HG02885 (cell line): ENCODE measurements at regions not wholly inside any gene's neighbourhood (a gene's known extent, or its start where the extent isn't known, plus 50 kb on each side); places are given as distances from the start of the nearest gene placed in this dataset.
A peak's percentile ranks its signal among the peaks of the same experiment; 100 is the strongest.

Experiments
- ATAC-seq: cut with Tn5 transposase; IDR thresholded peaks from one replicate; pipeline ENCODE4 v1.9.1; 2021; ENCODE audit warnings: mild to moderate bottlenecking; ENCODE audit not compliant: unreplicated experiment, poor library complexity

- no peak for ATAC-seq
These were observed 221.8 kb upstream of the SOX4 start for GRCh38 chr6:21371676-21372171.

GRCh38 chr6:21375151-21376116 is 218.1 kb upstream of the SOX4 start:
- ATAC-seq: peak; percentile 77

GRCh38 chr6:21377356-21377755 is 216.2 kb upstream of the SOX4 start:
- no peak for ATAC-seq

- no peak for ATAC-seq
These were observed 212.1 kb upstream of the SOX4 start for GRCh38 chr6:21381331-21381963.

GRCh38 chr6:21382821-21383449 is 210.6 kb upstream of the SOX4 start:
- ATAC-seq: no peak

DNA sequence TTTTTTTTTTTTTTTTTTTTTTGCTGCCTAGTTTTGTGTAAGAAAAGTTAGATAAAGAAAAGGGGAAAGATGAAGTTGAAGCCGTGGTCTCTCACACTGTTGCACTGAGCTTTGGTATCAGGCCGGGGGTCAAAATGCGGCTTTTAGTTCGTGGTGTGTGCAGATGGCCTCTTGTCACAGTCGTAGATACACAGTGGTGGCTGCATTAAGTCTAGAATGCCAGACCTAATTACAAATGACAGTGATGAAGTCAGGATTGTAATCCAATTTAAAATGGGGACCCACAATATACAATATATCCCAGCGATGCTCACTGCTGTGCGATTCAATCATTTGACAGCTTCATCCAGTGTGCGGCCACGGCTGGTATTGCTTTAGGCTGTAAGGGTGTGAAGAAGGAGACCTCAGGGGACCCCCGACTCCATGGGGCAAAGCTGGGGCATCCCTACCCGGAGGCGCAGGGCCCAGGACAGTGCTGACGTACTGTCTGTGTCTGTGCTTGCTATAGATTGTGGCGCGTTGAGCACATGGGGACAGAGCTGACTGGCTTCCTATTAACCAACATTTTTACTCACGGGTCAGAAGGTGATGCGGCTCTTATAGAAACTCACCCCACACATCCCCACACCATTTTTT is 210.0 kb upstream of the SOX4 start:
- no peak for ATAC-seq

GRCh38 chr6:21384216-21384615 is 209.3 kb upstream of the SOX4 start:
- no peak for ATAC-seq

GRCh38 chr6:21386744-21387143 is 206.8 kb upstream of the SOX4 start:
- no peak for ATAC-seq

GRCh38 chr6:21390532-21391213 is 202.9 kb upstream of the SOX4 start:
- ATAC-seq: no peak

DNA sequence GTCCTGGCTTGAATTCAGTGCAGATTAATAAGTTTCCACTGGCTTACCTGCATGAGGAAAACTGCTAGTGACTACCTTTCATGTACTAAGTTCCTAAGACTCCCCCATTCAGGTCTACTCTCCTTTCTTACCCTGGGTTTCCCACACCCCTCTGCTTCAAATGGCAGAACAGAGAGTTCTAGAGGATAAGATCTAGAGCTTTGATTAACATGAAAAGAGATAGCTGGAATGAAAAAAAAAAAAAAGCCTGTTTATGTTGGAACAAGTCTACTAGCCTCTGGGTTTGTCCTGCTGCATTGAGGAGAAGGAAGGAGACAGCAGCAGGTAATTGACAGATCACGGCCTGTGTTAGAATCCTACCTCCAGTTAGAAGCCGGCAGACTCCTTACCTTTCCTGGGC is 201.4 kb upstream of the SOX4 start:
- ATAC-seq: no peak

DNA sequence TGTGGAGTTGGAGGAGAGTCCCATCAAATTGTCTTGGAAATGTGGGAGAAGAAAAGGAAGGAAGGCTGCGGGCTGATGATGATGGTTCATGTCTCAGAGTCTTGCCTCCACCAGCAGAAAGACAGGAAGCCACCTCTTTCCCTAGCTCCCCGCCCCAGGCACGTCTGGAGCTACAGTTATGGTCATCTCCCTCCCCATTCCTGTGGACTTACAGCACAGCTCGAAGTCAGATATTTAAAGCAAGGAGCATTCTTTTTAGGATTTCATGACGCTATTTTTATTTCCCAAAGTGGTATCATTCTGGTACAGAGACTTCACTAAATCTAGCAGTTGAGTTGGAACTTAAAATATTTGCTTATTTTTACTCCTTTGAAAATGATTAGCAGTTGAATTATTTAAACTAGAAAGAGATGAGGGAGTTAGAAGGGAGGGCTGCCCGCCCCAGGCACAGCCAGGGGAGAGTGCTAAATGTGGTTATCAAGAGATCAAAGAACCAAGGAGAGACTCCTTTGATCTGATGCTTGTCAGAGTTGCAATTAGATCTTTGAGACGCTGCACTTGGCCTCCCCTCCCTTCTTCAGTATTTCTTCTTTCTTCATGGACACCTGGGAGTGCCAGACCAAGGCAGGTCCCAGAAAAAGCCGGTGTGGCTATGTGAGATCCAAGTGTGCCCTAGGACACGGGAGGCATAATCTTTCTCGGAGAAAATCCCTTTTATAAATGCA is 199.9 kb upstream of the SOX4 start:
- ATAC-seq: no peak

DNA sequence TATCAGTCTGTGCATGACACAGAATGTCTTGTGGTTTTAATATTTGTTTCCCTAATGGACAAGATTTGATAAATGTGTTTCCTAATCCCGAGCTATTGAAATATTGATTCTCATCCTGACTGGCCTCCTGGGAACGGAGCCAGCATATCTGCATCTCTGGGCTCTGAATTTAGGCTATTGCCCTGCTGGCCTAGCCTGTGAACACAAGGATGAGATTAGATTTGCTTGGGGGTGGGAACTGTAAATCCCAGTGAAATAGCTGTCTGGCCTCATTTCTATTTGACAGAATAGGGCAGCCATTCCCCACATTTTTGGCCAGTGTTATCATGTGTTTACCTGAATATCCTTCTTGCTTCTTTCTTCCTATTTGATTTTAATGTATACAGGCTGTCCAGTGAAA is 198.4 kb upstream of the SOX4 start:
- no peak for ATAC-seq

- no peak for ATAC-seq
These were observed 197.2 kb upstream of the SOX4 start for GRCh38 chr6:21396313-21396712.

DNA sequence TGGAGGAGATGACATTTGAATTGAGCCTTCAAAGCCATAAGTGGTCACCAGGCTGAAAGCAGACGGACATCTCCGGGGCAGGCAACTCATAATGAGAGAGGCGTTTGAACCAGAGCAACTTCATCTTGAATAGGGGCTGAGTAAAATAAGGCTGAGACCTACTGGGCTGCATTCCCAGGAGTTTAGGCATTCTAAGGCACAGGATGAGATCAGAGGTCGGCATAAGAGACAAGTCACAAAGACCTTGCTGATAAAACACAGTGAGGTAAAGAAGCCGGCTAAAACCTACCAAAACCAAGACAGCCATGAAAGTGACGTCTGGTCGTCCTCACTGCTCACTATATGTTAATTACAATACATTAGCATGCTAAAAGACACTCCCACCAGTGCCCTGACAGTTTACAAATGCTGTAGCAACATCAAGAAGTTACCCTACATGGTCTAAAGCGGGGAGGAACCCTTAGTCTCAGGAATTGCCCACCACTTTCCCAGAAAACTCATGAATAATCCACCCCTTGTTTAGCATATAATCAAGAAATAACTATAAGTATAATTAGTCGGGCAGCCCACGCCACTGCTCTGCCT is 194.7 kb upstream of the SOX4 start:
- no peak for ATAC-seq

GRCh38 chr6:21402368-21402767 is 191.2 kb upstream of the SOX4 start:
- peak; percentile 84 for ATAC-seq

DNA sequence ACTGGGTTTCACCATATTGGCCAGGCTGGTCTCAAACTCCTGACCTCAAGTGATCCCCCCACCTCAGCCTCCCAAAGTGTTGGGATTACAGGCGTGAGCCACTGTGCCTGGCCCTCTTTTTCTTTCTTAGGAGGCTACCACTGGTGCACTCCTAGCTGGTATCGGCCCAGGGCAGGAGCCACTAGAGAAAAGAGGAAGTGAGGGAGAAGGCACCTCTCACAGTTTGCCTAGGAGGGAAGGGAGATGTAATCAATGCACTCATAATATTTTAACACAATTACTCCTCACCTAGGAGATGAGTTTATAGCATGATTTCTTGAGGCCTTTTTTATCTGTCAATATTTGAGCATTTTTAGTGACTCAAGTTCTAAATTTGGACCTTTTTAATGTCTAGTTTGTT is 189.0 kb upstream of the SOX4 start:
- peak; percentile 73 for ATAC-seq

DNA sequence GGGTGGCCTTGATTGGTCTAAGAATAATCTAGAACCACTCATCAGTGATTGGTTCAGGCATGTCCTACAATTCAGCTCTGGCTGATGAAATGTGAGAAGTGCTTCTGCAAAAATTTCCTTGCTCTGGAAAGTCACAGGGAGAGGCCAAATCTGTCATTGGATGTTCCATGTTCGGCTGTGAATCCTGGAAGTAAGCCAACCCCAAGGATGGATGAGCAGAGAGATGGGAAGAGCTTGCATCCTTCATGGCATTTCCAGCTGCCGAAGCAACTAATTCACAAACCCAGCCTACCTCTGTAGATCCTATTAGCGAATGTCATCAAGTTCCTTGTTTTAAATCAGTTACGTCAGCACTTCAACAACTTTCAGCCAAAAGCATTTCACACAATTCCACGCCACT is 187.2 kb upstream of the SOX4 start:
- ATAC-seq: no peak

- no peak for ATAC-seq
These were observed 184.3 kb upstream of the SOX4 start for GRCh38 chr6:21409231-21409630.

DNA sequence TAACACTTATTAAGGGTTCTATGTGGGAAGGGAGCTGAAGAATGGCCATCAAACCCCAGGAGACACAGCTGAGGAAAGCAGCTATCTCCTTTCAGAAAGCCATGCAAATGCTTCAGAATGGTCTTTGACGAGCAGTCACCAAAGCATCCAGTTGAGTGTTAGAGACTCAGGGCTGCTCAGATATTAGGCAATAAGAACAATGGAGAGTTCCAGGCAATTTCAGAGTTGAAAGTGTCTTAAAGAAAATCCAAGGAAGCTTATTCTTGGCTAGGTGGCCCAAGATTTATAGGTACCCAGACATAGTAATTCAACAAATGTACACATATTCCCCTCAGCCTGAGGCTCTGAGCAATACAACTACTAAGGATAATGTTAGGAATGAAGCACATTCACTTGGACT is 180.1 kb upstream of the SOX4 start:
- no peak for ATAC-seq
